HepG2 (cell line): ENCODE measurements at regions not wholly inside any gene's neighbourhood (a gene's known extent, or its start where the extent isn't known, plus 50 kb on each side); places are given as distances from the start of the nearest gene placed in this dataset.

Experiments
- ATAC-seq: fragments of 200-7000 bp; cut with Tn5 transposase; 3 replicates; pipeline ENCODE4 v1.9.1; 2020; ENCODE audit warnings: mild to moderate bottlenecking, moderate library complexity
- BruUV-seq: library from RNA; stranded (reverse); fragments of 400-500 nt; replicated peaks from 2 replicates; lab custom pipeline; 2021; lab: Mats Ljungman, UMichigan
- CTCF ChIA-PET: fragments of 300-600 bp; formaldehyde crosslinking; extraction: SDS; loops from one replicate; lab custom pipeline; 2021; ENCODE audit warnings: low total read pairs, inconsistent platforms, low intra/inter-chr PET ratio; lab: Yijun Ruan, JAX
- POLR2A ChIA-PET: fragments of 350-600 bp; sonication (Branson Sonifier 250); formaldehyde crosslinking; loops from one replicate; lab custom pipeline; 2020; ENCODE audit warnings: antibody characterized with exemption, inconsistent platforms; lab: Yijun Ruan, JAX
- DNase-seq: peaks from one replicate; pipeline ENCODE4 v3.0.0-alpha.2; 2015; ENCODE audit warnings: low spot score
- FAIRE-seq: peaks from 3 replicates; lab custom pipeline; 2011; peaks lifted over from hg19 to GRCh38; lab: Jason Lieb, UNC
- H2AFZ ChIP-seq: one replicate; pipeline ENCODE4 v1.6.1; 2011; ENCODE audit warnings: low read length, inconsistent platforms
- H3K27ac ChIP-seq: fragments of 300-600 bp; 3 replicates; pipeline ENCODE4 v1.8.0; 2011; ENCODE audit warnings: mixed run types, mild to moderate bottlenecking, mixed read lengths, low read length, inconsistent platforms; ENCODE audit not compliant: insufficient read depth; ENCODE audit errors: extremely low read length
- H3K27me3 ChIP-seq, 2 experiments: fragments of 200-600 bp in 1 of 2; 2 replicates in 1 of 2; 3 replicates in 1 of 2; pipeline versions ENCODE4 v1.6.0 to v1.8.0; 2011; ENCODE audit warnings: low read length in 2 of 2, mild to moderate bottlenecking in 2 of 2, moderate library complexity in 2 of 2, inconsistent platforms in 1 of 2; ENCODE audit not compliant: insufficient read depth in 2 of 2, control insufficient read depth in 1 of 2
- H3K36me3 ChIP-seq, 2 experiments: fragments of 200-600 bp in 1 of 2; replicated peaks in 1 of 2; 2 replicates in 1 of 2; 3 replicates in 1 of 2; pipeline versions ENCODE4 v1.5.1 to v1.8.0; 2011; ENCODE audit warnings: low read length in 2 of 2, inconsistent platforms in 1 of 2; ENCODE audit not compliant: insufficient read depth in 2 of 2, control insufficient read depth in 1 of 2
- H3K4me1 ChIP-seq: 2 replicates; pipeline ENCODE4 v1.5.1; 2012; ENCODE audit warnings: low read length, inconsistent platforms; ENCODE audit not compliant: insufficient read depth
- H3K4me2 ChIP-seq: 2 replicates; pipeline ENCODE4 v1.6.0; 2011; ENCODE audit warnings: low read depth, low read length, inconsistent platforms
- H3K4me3 ChIP-seq, 3 experiments: fragments of 200-600 bp in 1 of 3; sonication (generic), shearing (Covaris generic) in 1 of 3; replicated peaks in 1 of 3; 2 replicates each; pipeline ENCODE4 v1.5.1; 2011 to 2016; ENCODE audit warnings: low read length in 3 of 3, inconsistent platforms in 2 of 3, low read depth in 2 of 3, mild to moderate bottlenecking in 2 of 3, control low read depth in 1 of 3, mixed read lengths in 1 of 3; ENCODE audit not compliant: insufficient read depth in 1 of 3
- H3K79me2 ChIP-seq: one replicate; pipeline ENCODE4 v1.6.1; 2011; ENCODE audit warnings: low read length, inconsistent platforms; ENCODE audit not compliant: insufficient read depth
- H3K9ac ChIP-seq: 2 replicates; pipeline ENCODE4 v1.6.0; 2011; ENCODE audit warnings: mild to moderate bottlenecking, low read depth, low read length, inconsistent platforms; ENCODE audit not compliant: insufficient read depth
- H3K9me3 ChIP-seq: 2 replicates; pipeline ENCODE4 v1.5.1; 2012; ENCODE audit warnings: mild to moderate bottlenecking, low read length
- H4K20me1 ChIP-seq: 2 replicates; pipeline ENCODE4 v1.6.0; 2011; ENCODE audit warnings: inconsistent platforms, mild to moderate bottlenecking, low read length, moderate library complexity; ENCODE audit not compliant: insufficient read depth
- RBAK ChIP-seq: sonication (generic); formaldehyde crosslinking; IDR thresholded peaks from 2 replicates; pipeline ENCODE4 v1.5.1; 2020; ENCODE audit warnings: mild to moderate bottlenecking, missing genetic modification reagents
- SAFB2 ChIP-seq: sonication (generic); formaldehyde crosslinking; IDR thresholded peaks from 2 replicates; pipeline ENCODE4 v1.5.1; 2020; ENCODE audit warnings: missing genetic modification reagents, low read depth, mild to moderate bottlenecking, borderline replicate concordance
- SRF ChIP-seq: IDR thresholded peaks from 2 replicates; pipeline ENCODE4 v1.6.1; 2011; ENCODE audit warnings: mild to moderate bottlenecking, low read depth, low read length, moderate library complexity
- ZNF207 ChIP-seq: fragments of 450-650 bp; IDR thresholded peaks from 2 replicates; pipeline ENCODE4 v1.6.1; 2016; ENCODE audit warnings: antibody characterized with exemption, borderline replicate concordance
- ZNF350 ChIP-seq: sonication (generic); formaldehyde crosslinking; IDR thresholded peaks from 2 replicates; pipeline ENCODE4 v1.4.0; 2020; ENCODE audit warnings: mild to moderate bottlenecking, low read depth, missing genetic modification reagents, borderline replicate concordance
- ZNF775 ChIP-seq: sonication (generic); formaldehyde crosslinking; IDR thresholded peaks from 2 replicates; pipeline ENCODE4 v1.4.0; 2020; ENCODE audit warnings: missing genetic modification reagents, mild to moderate bottlenecking, moderate library complexity, borderline replicate concordance
- WGBS: methylation state at CpG from one replicate; pipeline ENCODE4 v1.1.6; 2017; ENCODE audit warnings: low lambda C conversion rate; 5-methylcytosine and 5-hydroxymethylcytosine counted together
- in situ Hi-C: cut with HindIII; loops from 2 replicates; pipeline ENCODE4 v1.10.0; 2017; ENCODE audit warnings: low pct_unique_long_range_greater_than_20kb; ENCODE audit not compliant: extremely low pct_ligation_motif_present
- intact Hi-C: fragments of 100-400 bp; cut with micrococcal nuclease; formaldehyde crosslinking; loops from one replicate; pipeline ENCODE4 v1.10.0; 2022; ENCODE audit not compliant: unreplicated experiment
- TF ChIP-seq, protein P1 (sequence below): sonication (generic); formaldehyde crosslinking; IDR thresholded peaks from 2 replicates; pipeline ENCODE4 v1.5.0; 2020; ENCODE audit warnings: mild to moderate bottlenecking, missing genetic modification reagents

DNA sequence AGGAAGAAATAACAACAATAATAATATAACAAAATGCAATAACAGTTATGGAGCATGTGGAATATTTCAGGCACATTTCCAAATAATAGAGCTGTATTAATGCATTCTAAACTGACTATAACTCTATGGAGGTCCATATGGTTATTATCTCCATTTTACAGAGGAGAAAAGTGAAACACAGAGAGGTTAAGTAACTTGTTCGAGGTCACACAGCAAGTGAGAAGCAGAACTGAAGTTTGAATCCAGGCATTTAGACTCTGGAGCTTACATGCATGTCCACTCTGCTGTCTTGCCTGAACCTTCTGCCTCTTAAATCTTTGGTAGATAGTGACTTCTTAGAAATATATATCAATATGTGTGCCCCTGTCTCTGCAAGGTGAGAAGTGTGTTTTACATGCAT is 350.8 kb downstream of the GADD45G start:
- H3K4me1 ChIP-seq, result no peaks in the 10 kb centered on the region
- no peak overlapping the region for H2AFZ ChIP-seq
- ATAC-seq, result no peak
- no peaks in the 10 kb centered on the region for H3K9me3 ChIP-seq
- no peaks in the 10 kb centered on the region for H3K79me2 ChIP-seq
- no peaks in the 10 kb centered on the region for H4K20me1 ChIP-seq
- WGBS, result 0% methylated on average over 1 of the region's 1 CpG
- H3K4me3 ChIP-seq, result no peak overlapping the region
- no peaks in the 10 kb centered on the region for H3K36me3 ChIP-seq
- H3K27me3 ChIP-seq, result no peaks in the 10 kb centered on the region
- no peak overlapping the region for H3K27ac ChIP-seq
- FAIRE-seq, result no peak
- intact Hi-C loops, result no loop called here
- H3K9ac ChIP-seq, result no peak overlapping the region
- DNase-seq, result no peak
- ChIA-PET CTCF (no interaction called here), POLR2A (no interaction called here)
- no TSS peak for BruUV-seq
- in situ Hi-C loops, result no loop called here
- no peak for TF ChIP-seq ZNF207
- no peak for TF ChIP-seq SRF
- TF ChIP-seq ZNF775, result no peak
- TF ChIP-seq, protein P1, sequence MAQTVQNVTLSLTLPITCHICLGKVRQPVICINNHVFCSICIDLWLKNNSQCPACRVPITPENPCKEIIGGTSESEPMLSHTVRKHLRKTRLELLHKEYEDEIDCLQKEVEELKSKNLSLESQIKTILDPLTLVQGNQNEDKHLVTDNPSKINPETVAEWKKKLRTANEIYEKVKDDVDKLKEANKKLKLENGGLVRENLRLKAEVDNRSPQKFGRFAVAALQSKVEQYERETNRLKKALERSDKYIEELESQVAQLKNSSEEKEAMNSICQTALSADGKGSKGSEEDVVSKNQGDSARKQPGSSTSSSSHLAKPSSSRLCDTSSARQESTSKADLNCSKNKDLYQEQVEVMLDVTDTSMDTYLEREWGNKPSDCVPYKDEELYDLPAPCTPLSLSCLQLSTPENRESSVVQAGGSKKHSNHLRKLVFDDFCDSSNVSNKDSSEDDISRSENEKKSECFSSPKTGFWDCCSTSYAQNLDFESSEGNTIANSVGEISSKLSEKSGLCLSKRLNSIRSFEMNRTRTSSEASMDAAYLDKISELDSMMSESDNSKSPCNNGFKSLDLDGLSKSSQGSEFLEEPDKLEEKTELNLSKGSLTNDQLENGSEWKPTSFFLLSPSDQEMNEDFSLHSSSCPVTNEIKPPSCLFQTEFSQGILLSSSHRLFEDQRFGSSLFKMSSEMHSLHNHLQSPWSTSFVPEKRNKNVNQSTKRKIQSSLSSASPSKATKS, result no peak
- no peak for TF ChIP-seq SAFB2 (CRISPR knock-in tag)
- no peak overlapping the region for H3K4me2 ChIP-seq

- H3K4me3 ChIP-seq, result no peak overlapping the region
- 42% methylated on average over 5 of the region's 5 CpGs for WGBS
- ChIA-PET POLR2A (no interaction called here), CTCF (no interaction called here)
- no peak for ATAC-seq
- no peak overlapping the region for H2AFZ ChIP-seq
- no peaks in the 10 kb centered on the region for H4K20me1 ChIP-seq
- in situ Hi-C loops, result no loop called here
- no peak overlapping the region for H3K9ac ChIP-seq
- H3K36me3 ChIP-seq, result no peaks in the 10 kb centered on the region
- H3K27me3 ChIP-seq, result no peaks in the 10 kb centered on the region
- H3K4me1 ChIP-seq, result no peaks in the 10 kb centered on the region
- FAIRE-seq, result no peak
- intact Hi-C loops, result no loop called here
- no peaks in the 10 kb centered on the region for H3K79me2 ChIP-seq
- no peak overlapping the region for H3K27ac ChIP-seq
- TF ChIP-seq ZNF350 (CRISPR knock-in tag), result no peak
- TF ChIP-seq RBAK (CRISPR knock-in tag), result no peak
- no TSS peak for BruUV-seq
- H3K4me2 ChIP-seq, result no peak overlapping the region
- H3K9me3 ChIP-seq, result no peaks in the 10 kb centered on the region
- no peak for DNase-seq
Measured at GRCh38 chr9:89956331-89956730, 351.5 kb downstream of the GADD45G start.
